KMS-11 (cell line): ENCODE measurements at regions not wholly inside any gene's neighbourhood (a gene's known extent, or its start where the extent isn't known, plus 50 kb on each side); places are given as distances from the start of the nearest gene placed in this dataset.

Experiments used
- H2AFZ ChIP-seq: fragments of 200-600 bp; sonication (generic); 2 replicates; pipeline ENCODE4 v1.6.1; 2016; ENCODE audit warnings: antibody characterized with exemption, mixed run types, low read depth
- H3K27ac ChIP-seq: fragments of 200-600 bp; sonication (generic); 2 replicates; pipeline ENCODE4 v1.6.1; 2016; ENCODE audit warnings: mild to moderate bottlenecking, mixed run types
- H3K27me3 ChIP-seq: fragments of 200-600 bp; sonication (generic); 2 replicates; pipeline ENCODE4 v1.6.1; 2017; ENCODE audit warnings: mild to moderate bottlenecking, low read depth, mixed run types, moderate library complexity; ENCODE audit not compliant: insufficient read depth
- H3K36me3 ChIP-seq: fragments of 200-600 bp; sonication (generic); 2 replicates; pipeline ENCODE4 v1.6.1; 2017; ENCODE audit warnings: mild to moderate bottlenecking, mixed run types; ENCODE audit not compliant: insufficient read depth
- H3K4me1 ChIP-seq: fragments of 200-600 bp; sonication (generic); 2 replicates; pipeline ENCODE4 v1.6.1; 2016; ENCODE audit warnings: mild to moderate bottlenecking, low read depth, mixed run types; ENCODE audit not compliant: poor library complexity, severe bottlenecking
- H3K4me2 ChIP-seq: fragments of 200-600 bp; sonication (generic); 2 replicates; pipeline ENCODE4 v1.7.0; 2016; ENCODE audit warnings: mild to moderate bottlenecking, mixed run types
- H3K4me3 ChIP-seq: fragments of 200-600 bp; sonication (generic); IDR thresholded peaks from 2 replicates; pipeline ENCODE4 v1.6.1; 2017; ENCODE audit warnings: low read depth, low read length, mixed read lengths; ENCODE audit not compliant: insufficient read depth
- H3K79me2 ChIP-seq: fragments of 200-600 bp; sonication (generic); 2 replicates; pipeline ENCODE4 v1.6.1; 2016; ENCODE audit warnings: low read depth, mixed run types; ENCODE audit not compliant: insufficient read depth
- H3K9ac ChIP-seq: fragments of 200-600 bp; sonication (generic); 2 replicates; pipeline ENCODE4 v1.6.1; 2016; ENCODE audit warnings: mild to moderate bottlenecking, mixed run types
- H4K20me1 ChIP-seq: fragments of 200-600 bp; sonication (generic); 2 replicates; pipeline ENCODE4 v1.6.1; 2016; ENCODE audit warnings: mild to moderate bottlenecking, mixed run types; ENCODE audit not compliant: insufficient read depth
- TF ChIP-seq, protein P1 (sequence below): fragments of 200-600 bp; sonication (generic); conservative IDR thresholded peaks from 2 replicates; pipeline ENCODE4 v1.6.1; 2017; ENCODE audit warnings: low read depth, mild to moderate bottlenecking, antibody characterized with exemption, low read length, moderate library complexity, mixed read lengths

DNA sequence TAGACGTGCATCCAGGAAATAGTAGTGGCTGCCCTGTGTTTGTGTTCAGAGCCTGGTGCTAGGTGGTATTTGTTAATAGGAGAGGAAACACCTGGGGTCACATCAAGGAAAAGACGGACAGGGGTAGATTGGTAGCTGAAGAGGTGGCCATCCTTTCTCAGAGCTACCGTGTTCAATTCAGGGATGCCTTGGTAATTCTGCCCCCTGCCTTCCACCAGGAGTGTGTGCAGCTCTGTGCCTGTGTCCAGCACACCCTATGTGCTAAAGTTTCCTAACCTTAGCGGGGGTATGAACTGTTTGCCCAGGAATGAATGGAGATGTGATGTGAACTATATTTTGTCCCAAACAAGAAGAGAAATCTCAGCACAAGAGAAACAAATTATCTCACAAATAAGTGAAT, 174.1 kb upstream of the MPHOSPH6 start:
- H3K79me2 ChIP-seq: no peaks in the 10 kb centered on the region
- H3K4me1 ChIP-seq: no peaks in the 10 kb centered on the region
- no peak overlapping the region for H3K4me2 ChIP-seq
- no peak overlapping the region for H2AFZ ChIP-seq
- no peak overlapping the region for H3K27ac ChIP-seq
- TF ChIP-seq, protein P1, sequence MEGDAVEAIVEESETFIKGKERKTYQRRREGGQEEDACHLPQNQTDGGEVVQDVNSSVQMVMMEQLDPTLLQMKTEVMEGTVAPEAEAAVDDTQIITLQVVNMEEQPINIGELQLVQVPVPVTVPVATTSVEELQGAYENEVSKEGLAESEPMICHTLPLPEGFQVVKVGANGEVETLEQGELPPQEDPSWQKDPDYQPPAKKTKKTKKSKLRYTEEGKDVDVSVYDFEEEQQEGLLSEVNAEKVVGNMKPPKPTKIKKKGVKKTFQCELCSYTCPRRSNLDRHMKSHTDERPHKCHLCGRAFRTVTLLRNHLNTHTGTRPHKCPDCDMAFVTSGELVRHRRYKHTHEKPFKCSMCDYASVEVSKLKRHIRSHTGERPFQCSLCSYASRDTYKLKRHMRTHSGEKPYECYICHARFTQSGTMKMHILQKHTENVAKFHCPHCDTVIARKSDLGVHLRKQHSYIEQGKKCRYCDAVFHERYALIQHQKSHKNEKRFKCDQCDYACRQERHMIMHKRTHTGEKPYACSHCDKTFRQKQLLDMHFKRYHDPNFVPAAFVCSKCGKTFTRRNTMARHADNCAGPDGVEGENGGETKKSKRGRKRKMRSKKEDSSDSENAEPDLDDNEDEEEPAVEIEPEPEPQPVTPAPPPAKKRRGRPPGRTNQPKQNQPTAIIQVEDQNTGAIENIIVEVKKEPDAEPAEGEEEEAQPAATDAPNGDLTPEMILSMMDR: no peak
- H3K27me3 ChIP-seq: no peaks in the 10 kb centered on the region
- no peak overlapping the region for H3K9ac ChIP-seq
- H4K20me1 ChIP-seq: no peaks in the 10 kb centered on the region
- no peaks in the 10 kb centered on the region for H3K36me3 ChIP-seq
- no peak overlapping the region for H3K4me3 ChIP-seq

DNA sequence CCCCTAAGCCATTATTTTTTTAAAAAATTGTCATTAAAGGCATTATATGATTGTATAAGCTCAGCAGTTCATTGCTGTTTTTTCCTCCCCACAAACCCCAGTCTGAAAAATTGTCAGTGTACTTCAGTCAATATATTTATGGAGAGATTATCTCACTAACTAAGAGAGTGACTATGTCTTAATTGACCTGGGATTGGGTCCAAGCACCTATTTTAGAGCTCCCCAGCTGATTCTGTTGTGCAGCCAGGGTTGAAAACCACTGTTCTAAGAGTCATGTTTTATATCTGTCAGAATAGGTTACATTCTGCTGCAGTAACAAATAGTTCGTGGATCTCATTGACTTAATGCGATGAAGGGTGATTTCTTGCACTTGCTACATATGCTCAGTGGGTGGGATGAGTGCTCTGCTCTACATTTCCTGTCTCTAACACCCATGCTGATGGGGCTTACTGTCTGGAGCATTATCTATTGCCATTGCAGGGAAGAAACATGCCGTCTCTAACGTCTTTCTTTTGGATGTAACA, 171.2 kb upstream of the MPHOSPH6 start:
- H3K36me3 ChIP-seq: no peaks in the 10 kb centered on the region
- H3K4me3 ChIP-seq: no peak overlapping the region
- no peaks in the 10 kb centered on the region for H3K27me3 ChIP-seq
- H2AFZ ChIP-seq: no peak overlapping the region
- no peak overlapping the region for H3K4me2 ChIP-seq
- no peak overlapping the region for H3K9ac ChIP-seq
- H4K20me1 ChIP-seq: no peaks in the 10 kb centered on the region
- TF ChIP-seq, protein P1: no peak
- H3K4me1 ChIP-seq: no peaks in the 10 kb centered on the region
- no peaks in the 10 kb centered on the region for H3K79me2 ChIP-seq
- H3K27ac ChIP-seq: no peak overlapping the region

DNA sequence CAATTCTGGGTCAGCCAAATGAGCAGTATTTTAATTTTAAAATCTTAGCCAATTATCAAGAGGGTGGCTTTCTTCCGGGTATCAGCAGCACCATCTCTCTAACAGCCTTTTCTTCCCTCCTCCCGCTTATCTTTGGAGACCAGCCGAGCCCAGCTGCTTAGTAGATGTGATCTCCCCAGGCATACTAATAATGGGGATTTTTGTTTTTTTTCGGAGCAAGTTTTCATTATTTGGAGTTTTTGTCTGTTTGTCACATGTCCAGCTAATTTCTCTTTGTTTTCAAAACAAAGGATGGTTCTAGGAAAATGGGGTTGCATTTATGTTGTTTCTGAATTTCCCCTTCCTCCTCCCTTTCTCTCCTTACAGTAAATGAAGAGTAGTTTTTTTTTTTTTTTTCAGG, 170.5 kb upstream of the MPHOSPH6 start:
- Histone ChIP-seq H3K4me1 (no peaks in the 10 kb centered on the region), H3K4me3 (no peak overlapping the region), H3K36me3 (no peaks in the 10 kb centered on the region), H3K9ac (no peak overlapping the region), H2AFZ (no peak overlapping the region), H3K4me2 (no peak overlapping the region), H3K27ac (no peak overlapping the region), H3K79me2 (no peaks in the 10 kb centered on the region), H3K27me3 (no peaks in the 10 kb centered on the region), H4K20me1 (no peaks in the 10 kb centered on the region)
- TF ChIP-seq, protein P1: no peak

DNA sequence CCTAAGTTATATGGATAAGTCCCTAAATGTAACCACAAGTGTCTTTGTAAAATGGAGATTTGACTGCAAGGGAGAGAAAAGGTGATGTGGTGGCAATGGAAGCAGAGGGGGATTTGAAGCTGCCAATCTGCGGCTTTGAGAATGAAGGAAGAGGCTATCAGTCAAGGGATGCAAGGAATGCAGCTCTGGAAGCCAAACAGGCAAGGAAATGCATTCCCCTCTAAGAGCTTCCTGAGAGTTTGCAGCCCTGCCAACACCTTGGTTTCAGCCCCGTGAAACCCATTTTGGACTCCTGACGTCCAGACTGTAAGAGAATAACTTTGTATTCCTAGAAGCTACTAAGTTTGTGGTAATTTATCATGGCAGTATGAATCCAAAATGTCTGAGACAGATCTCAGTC, 167.3 kb upstream of the MPHOSPH6 start:
- H3K9ac ChIP-seq: no peak overlapping the region
- H2AFZ ChIP-seq: no peak overlapping the region
- no peaks in the 10 kb centered on the region for H3K4me1 ChIP-seq
- H3K4me2 ChIP-seq: no peak overlapping the region
- no peaks in the 10 kb centered on the region for H3K36me3 ChIP-seq
- H3K27ac ChIP-seq: no peak overlapping the region
- H3K4me3 ChIP-seq: no peak overlapping the region
- no peaks in the 10 kb centered on the region for H3K79me2 ChIP-seq
- no peaks in the 10 kb centered on the region for H3K27me3 ChIP-seq
- no peaks in the 10 kb centered on the region for H4K20me1 ChIP-seq
- TF ChIP-seq, protein P1: no peak
